HUDEP-2 (cell line): ENCODE measurements at regions not wholly inside any gene's neighbourhood (a gene's known extent, or its start where the extent isn't known, plus 50 kb on each side); places are given as distances from the start of the nearest gene placed in this dataset.
"Not testable (repeated sequence)": the region's sequence is repeated elsewhere in the genome, so short reads cannot be mapped to it uniquely, and the experiment has no call there.

Experiments used
- DNase-seq, 76 experiments: peaks; one replicate each; lab custom pipeline; 2025; ENCODE audit not compliant: unreplicated experiment in 76 of 76; lab: John Stamatoyannopoulos, UW

GRCh38 chr5:112472614-112473013 lies 53.5 kb upstream of the EPB41L4A start:
- DNase-seq = no peak

GRCh38 chr5:112473989-112474388 lies 54.9 kb upstream of the EPB41L4A start:
- DNase-seq = no peak

GRCh38 chr5:112475747-112476365 lies 56.8 kb upstream of the EPB41L4A start:
- no peak for DNase-seq

- no peak for DNase-seq
Observed at GRCh38 chr5:112479418-112479817, 60.3 kb upstream of the EPB41L4A start.

- DNase-seq = no peak
Observed at GRCh38 chr5:112480501-112480900, 61.4 kb upstream of the EPB41L4A start.

- no peak for DNase-seq
Observed at GRCh38 chr5:112483704-112484103, 64.6 kb upstream of the EPB41L4A start.

- no peak for DNase-seq
Observed at GRCh38 chr5:112485934-112486355, 66.9 kb upstream of the EPB41L4A start.

GRCh38 chr5:112491257-112491656 lies 72.2 kb upstream of the EPB41L4A start:
- peak in 3 of 76 experiments; percentile 0 to 6 (median 4) for DNase-seq

- peak in 70 of 76 experiments; percentile 3 to 84 (median 60) for DNase-seq
Observed at GRCh38 chr5:112492291-112492690, 73.2 kb upstream of the EPB41L4A start.

GRCh38 chr5:112503749-112504501 lies 84.8 kb upstream of the EPB41L4A start:
- not testable (repeated sequence) for DNase-seq

- DNase-seq = not testable (repeated sequence)
Observed at GRCh38 chr5:112509097-112509496, 90.0 kb upstream of the EPB41L4A start.

- no peak for DNase-seq
Observed at GRCh38 chr5:112511920-112512319, 92.8 kb upstream of the EPB41L4A start.

GRCh38 chr5:112512901-112513300 lies 93.8 kb upstream of the EPB41L4A start:
- DNase-seq = no peak

GRCh38 chr5:112514111-112514510 lies 95.0 kb upstream of the EPB41L4A start:
- DNase-seq = peak in 20 of 76 experiments; percentile 1 to 53 (median 18)

GRCh38 chr5:112520474-112520873 lies 101.4 kb upstream of the EPB41L4A start:
- not testable (repeated sequence) for DNase-seq

- peak in 1 of 76 experiments; percentile 7 for DNase-seq
Observed at GRCh38 chr5:112522891-112523673, 104.0 kb upstream of the EPB41L4A start.

GRCh38 chr5:112523674-112524263 lies 104.7 kb upstream of the EPB41L4A start:
- DNase-seq = peak in 1 of 76 experiments; percentile 1

GRCh38 chr5:112525217-112525616 lies 106.1 kb upstream of the EPB41L4A start:
- DNase-seq = no peak

- no peak for DNase-seq
Observed at GRCh38 chr5:112528928-112529327, 109.9 kb upstream of the EPB41L4A start.

GRCh38 chr5:112529525-112529924 lies 110.4 kb upstream of the EPB41L4A start:
- peak in 17 of 76 experiments; percentile 2 to 50 (median 22) for DNase-seq
